Mesothelial cell of epicardium (in vitro differentiated cells): ENCODE measurements at regions not wholly inside any gene's neighbourhood (a gene's known extent, or its start where the extent isn't known, plus 50 kb on each side); places are given as distances from the start of the nearest gene placed in this dataset.
A peak's percentile ranks its signal among the peaks of the same experiment; 100 is the strongest.

Source experiments
- DNase-seq, 2 experiments: peaks; one replicate each; pipeline ENCODE4 v3.0.0; 2021; ENCODE audit warnings: low spot score in 2 of 2; ENCODE audit not compliant: unreplicated experiment in 2 of 2
- H3K27ac Mint-ChIP-seq: 2 replicates; pipeline ENCODE4 v1.8.0; 2021; ENCODE audit warnings: mixed read lengths
- H3K27me3 Mint-ChIP-seq: 2 replicates; pipeline ENCODE4 v1.8.0; 2021; ENCODE audit warnings: low read depth, mixed read lengths
- H3K36me3 Mint-ChIP-seq: 2 replicates; pipeline ENCODE4 v1.8.0; 2021; ENCODE audit warnings: mixed read lengths
- H3K4me1 Mint-ChIP-seq: 2 replicates; pipeline ENCODE4 v1.8.0; 2021; ENCODE audit warnings: mixed read lengths
- H3K4me3 Mint-ChIP-seq: 2 replicates; pipeline ENCODE4 v1.8.0; 2021; ENCODE audit warnings: mild to moderate bottlenecking, moderate library complexity, mixed read lengths
- H3K9me3 Mint-ChIP-seq: 2 replicates; pipeline ENCODE4 v1.8.0; 2021; ENCODE audit warnings: mixed read lengths
- TF ChIP-seq, protein P1 (sequence below): fragments of 200-600 bp; sonication (generic); IDR thresholded peaks from one replicate; pipeline ENCODE4 v1.5.0; 2021; ENCODE audit warnings: antibody characterized with exemption; ENCODE audit not compliant: unreplicated experiment

DNA sequence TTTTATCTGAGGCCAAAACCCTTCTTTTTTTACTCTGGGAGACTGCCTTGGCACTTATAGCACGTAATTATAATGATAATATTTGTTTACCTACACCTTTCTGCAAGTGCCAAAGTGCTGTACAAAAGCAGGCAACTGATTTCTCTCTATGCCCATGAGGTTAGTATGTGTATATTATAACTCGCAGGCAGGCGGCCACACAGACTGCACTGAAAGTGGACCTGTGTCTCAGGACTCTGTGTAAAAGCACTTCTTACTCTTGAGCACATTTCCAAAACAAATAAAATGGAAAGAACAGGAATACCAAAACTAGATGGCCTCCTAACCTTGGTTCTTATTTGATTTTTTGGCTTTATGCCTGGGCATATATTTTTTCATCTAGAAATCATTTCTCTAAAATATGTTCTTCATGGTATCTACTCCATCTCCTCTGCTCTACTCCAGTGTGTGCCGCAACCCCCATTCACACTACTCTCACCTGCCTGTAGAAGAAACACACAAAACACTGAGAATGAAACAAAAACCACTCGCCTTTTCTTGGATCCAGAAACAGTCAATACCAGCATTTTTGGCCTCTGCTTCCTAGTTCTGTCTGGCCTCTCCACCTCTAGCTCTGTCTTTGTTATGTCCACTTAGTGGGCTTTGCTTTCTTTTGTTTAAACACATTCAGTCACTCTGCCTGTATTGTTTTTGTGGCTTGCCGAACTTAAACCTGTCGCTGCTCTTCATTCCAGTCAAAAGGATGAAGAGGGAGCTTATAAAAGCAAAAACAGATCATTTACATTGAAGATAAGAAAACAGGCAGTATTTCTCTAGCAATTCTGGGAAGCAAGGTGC is 934.5 kb upstream of the TENM3 start:
- H3K27ac Mint-ChIP-seq: peak overlapping the region; percentile 37
- TF ChIP-seq, protein P1, sequence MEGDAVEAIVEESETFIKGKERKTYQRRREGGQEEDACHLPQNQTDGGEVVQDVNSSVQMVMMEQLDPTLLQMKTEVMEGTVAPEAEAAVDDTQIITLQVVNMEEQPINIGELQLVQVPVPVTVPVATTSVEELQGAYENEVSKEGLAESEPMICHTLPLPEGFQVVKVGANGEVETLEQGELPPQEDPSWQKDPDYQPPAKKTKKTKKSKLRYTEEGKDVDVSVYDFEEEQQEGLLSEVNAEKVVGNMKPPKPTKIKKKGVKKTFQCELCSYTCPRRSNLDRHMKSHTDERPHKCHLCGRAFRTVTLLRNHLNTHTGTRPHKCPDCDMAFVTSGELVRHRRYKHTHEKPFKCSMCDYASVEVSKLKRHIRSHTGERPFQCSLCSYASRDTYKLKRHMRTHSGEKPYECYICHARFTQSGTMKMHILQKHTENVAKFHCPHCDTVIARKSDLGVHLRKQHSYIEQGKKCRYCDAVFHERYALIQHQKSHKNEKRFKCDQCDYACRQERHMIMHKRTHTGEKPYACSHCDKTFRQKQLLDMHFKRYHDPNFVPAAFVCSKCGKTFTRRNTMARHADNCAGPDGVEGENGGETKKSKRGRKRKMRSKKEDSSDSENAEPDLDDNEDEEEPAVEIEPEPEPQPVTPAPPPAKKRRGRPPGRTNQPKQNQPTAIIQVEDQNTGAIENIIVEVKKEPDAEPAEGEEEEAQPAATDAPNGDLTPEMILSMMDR: no peak
- no peaks in the 10 kb centered on the region for H3K9me3 Mint-ChIP-seq
- no peak overlapping the region for H3K4me3 Mint-ChIP-seq
- peaks cover 12% of the 10 kb centered on the region for H3K4me1 Mint-ChIP-seq
- no peaks in the 10 kb centered on the region for H3K36me3 Mint-ChIP-seq
- no peak for DNase-seq
- H3K27me3 Mint-ChIP-seq: no peaks in the 10 kb centered on the region

DNA sequence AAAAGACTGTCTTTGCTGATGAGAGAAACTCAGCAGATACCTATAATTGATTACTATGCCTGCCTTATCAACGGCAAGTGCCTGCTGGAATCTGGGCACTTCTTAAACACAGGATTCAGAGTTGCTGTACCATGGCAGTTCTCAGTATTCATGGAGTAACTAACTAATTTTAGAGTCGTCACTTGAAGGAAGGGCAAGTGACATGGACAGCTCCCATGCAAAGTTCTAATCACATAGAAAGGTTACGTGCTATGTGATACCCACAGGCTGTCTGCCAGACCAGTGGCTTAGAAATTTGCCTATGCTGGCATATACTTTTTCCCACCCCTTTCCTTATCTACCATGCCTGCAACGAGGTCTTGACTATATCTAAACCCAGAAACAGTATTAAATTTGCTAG is 931.1 kb upstream of the TENM3 start:
- Mint-ChIP-seq H3K27ac (no peak overlapping the region), H3K36me3 (peaks cover 5% of the 10 kb centered on the region), H3K9me3 (peaks cover 13% of the 10 kb centered on the region), H3K4me1 (peaks cover 12% of the 10 kb centered on the region), H3K4me3 (no peak overlapping the region), H3K27me3 (no peaks in the 10 kb centered on the region)
- TF ChIP-seq, protein P1: no peak
- no peak for DNase-seq

DNA sequence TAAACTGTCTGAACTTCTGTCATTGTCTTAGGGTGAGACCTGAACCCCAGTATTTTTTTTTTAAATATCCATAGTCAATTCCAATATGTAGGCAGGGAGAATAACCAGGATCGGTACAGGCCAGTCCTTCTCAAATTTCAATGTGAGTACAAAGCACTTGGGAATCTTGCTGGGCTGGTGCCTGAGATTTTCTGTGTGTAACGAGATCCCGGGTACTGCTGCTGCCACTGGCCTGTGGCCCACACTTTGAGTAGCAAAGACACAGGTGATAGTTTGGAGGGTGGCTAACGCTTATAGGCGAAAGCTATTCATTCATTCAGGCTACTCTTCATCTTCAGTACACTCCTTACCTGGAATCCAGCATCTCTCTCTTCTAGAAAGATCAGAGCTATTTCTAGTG is 923.6 kb upstream of the TENM3 start:
- Mint-ChIP-seq H3K4me3 (no peak overlapping the region), H3K27ac (no peak overlapping the region), H3K4me1 (peaks cover 14% of the 10 kb centered on the region), H3K27me3 (no peaks in the 10 kb centered on the region), H3K9me3 (peaks cover 6% of the 10 kb centered on the region), H3K36me3 (peaks cover 2% of the 10 kb centered on the region)
- DNase-seq: no peak
- TF ChIP-seq, protein P1: no peak

DNA sequence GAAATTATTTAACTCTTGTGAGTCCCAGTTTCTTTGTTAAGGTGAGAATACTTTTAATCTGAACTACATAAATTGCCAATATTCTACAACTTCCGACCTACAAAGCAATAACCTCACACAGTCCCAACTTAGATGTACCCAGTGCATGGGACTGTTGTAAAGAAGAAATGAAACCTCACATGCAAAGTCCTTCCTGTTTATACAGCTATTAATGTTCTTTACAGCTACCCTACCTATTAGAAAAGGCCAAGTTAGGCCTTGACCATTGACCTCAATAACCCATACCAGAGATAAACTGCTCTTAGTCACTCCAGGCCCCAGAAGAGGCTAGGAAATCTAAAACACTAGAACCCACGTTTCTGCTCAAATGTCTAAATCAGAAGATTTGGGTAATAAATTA is 920.1 kb upstream of the TENM3 start:
- H3K4me1 Mint-ChIP-seq: peaks cover 14% of the 10 kb centered on the region
- no peaks in the 10 kb centered on the region for H3K36me3 Mint-ChIP-seq
- no peaks in the 10 kb centered on the region for H3K9me3 Mint-ChIP-seq
- TF ChIP-seq, protein P1: no peak
- no peak overlapping the region for H3K4me3 Mint-ChIP-seq
- H3K27me3 Mint-ChIP-seq: no peaks in the 10 kb centered on the region
- H3K27ac Mint-ChIP-seq: no peak overlapping the region
- DNase-seq: no peak

DNA sequence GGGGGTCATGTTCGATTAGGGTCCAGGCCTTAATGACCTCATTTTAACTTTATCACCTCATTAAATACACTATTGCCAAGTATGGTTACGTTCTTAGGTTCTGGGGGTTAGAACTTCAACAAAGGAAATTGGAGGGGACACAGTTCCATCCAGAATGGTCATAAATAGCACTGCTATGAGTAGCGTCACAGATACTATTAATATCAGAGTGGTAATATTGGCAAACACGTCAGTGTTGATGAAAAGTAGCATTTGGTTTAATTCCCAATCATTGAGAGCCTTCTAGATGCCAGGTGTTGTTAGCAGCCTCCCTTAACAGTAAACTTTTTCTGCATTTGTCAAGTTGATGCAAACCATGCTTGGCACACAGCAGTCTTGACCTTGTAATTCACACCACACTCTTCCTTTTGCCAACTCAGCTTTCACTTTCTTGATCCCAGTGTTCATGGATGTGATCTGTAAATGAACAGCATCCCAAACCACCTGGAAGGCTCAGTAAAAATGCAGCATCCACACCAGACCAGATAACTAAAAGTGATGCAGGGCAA is 912.5 kb upstream of the TENM3 start:
- DNase-seq: no peak
- H3K36me3 Mint-ChIP-seq: no peaks in the 10 kb centered on the region
- TF ChIP-seq, protein P1: no peak
- H3K9me3 Mint-ChIP-seq: peaks cover 6% of the 10 kb centered on the region
- H3K27ac Mint-ChIP-seq: no peak overlapping the region
- peaks cover 2% of the 10 kb centered on the region for H3K27me3 Mint-ChIP-seq
- no peak overlapping the region for H3K4me3 Mint-ChIP-seq
- peaks cover 15% of the 10 kb centered on the region for H3K4me1 Mint-ChIP-seq
